Chondrocyte (in vitro differentiated cells): ENCODE measurements at regions not wholly inside any gene's neighbourhood (a gene's known extent, or its start where the extent isn't known, plus 50 kb on each side); places are given as distances from the start of the nearest gene placed in this dataset.
"Not testable (repeated sequence)": the region's sequence is repeated elsewhere in the genome, so short reads cannot be mapped to it uniquely, and the experiment has no call there.

Experiments
- DNase-seq: peaks from one replicate; pipeline ENCODE4 v3.0.0; 2021; ENCODE audit warnings: mixed read lengths, low spot score
- H3K27ac Mint-ChIP-seq: one replicate; pipeline ENCODE4 v1.8.0; 2021; ENCODE audit warnings: mild to moderate bottlenecking, moderate library complexity, mixed read lengths; ENCODE audit not compliant: unreplicated experiment
- H3K27me3 Mint-ChIP-seq: 2 replicates; pipeline ENCODE4 v1.8.0; 2021; ENCODE audit warnings: low read depth, mixed read lengths
- H3K36me3 Mint-ChIP-seq: 2 replicates; pipeline ENCODE4 v1.8.0; 2021; ENCODE audit warnings: low read depth, mixed read lengths
- H3K4me1 Mint-ChIP-seq: 2 replicates; pipeline ENCODE4 v1.8.0; 2021; ENCODE audit warnings: low read depth, mild to moderate bottlenecking, mixed read lengths
- H3K4me3 Mint-ChIP-seq: one replicate; pipeline ENCODE4 v1.8.0; 2021; ENCODE audit warnings: mild to moderate bottlenecking, moderate library complexity, mixed read lengths; ENCODE audit not compliant: unreplicated experiment
- H3K9me3 Mint-ChIP-seq: 2 replicates; pipeline ENCODE4 v1.8.0; 2021; ENCODE audit warnings: low read depth, mixed read lengths
- TF ChIP-seq, protein P1 (sequence below): fragments of 200-600 bp; sonication (generic); IDR thresholded peaks from 2 replicates; pipeline ENCODE4 v1.5.0; 2021; ENCODE audit warnings: antibody characterized with exemption, mild to moderate bottlenecking, moderate library complexity

GRCh38 chr3:163717377-163717776 lies 1360.9 kb downstream of the SI start:
- Mint-ChIP-seq H3K4me3 (no peak overlapping the region), H3K27me3 (no peaks in the 10 kb centered on the region), H3K9me3 (peaks cover 5% of the 10 kb centered on the region), H3K27ac (no peak overlapping the region), H3K36me3 (no peaks in the 10 kb centered on the region), H3K4me1 (no peaks in the 10 kb centered on the region)
- TF ChIP-seq, protein P1, sequence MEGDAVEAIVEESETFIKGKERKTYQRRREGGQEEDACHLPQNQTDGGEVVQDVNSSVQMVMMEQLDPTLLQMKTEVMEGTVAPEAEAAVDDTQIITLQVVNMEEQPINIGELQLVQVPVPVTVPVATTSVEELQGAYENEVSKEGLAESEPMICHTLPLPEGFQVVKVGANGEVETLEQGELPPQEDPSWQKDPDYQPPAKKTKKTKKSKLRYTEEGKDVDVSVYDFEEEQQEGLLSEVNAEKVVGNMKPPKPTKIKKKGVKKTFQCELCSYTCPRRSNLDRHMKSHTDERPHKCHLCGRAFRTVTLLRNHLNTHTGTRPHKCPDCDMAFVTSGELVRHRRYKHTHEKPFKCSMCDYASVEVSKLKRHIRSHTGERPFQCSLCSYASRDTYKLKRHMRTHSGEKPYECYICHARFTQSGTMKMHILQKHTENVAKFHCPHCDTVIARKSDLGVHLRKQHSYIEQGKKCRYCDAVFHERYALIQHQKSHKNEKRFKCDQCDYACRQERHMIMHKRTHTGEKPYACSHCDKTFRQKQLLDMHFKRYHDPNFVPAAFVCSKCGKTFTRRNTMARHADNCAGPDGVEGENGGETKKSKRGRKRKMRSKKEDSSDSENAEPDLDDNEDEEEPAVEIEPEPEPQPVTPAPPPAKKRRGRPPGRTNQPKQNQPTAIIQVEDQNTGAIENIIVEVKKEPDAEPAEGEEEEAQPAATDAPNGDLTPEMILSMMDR = no peak
- no peak for DNase-seq

- TF ChIP-seq, protein P1 = no peak
- no peak overlapping the region for H3K4me3 Mint-ChIP-seq
- no peaks in the 10 kb centered on the region for H3K27me3 Mint-ChIP-seq
- no peaks in the 10 kb centered on the region for H3K4me1 Mint-ChIP-seq
- no peak for DNase-seq
- H3K36me3 Mint-ChIP-seq = no peaks in the 10 kb centered on the region
- H3K27ac Mint-ChIP-seq = no peak overlapping the region
- H3K9me3 Mint-ChIP-seq = no peaks in the 10 kb centered on the region
Observed at GRCh38 chr3:163708428-163708827, 1369.9 kb downstream of the SI start.

DNA sequence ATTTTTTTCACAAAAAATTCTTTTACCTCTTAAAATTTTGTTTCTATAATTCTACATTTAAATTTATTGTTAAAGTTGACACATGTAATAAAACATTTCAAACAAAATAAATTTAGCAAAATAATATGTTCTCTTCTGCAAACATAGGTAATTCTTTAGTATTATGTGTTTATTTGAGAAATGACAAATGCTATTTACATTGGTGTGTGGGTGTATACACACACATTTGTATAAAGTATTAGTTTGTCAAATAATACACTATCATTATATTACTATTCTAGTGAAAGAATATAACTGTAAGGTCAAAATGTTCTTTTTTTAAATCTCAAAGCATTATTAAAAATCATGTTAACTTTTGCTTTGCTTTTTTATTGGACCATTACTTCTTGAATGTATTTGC lies 1370.6 kb downstream of the SI start:
- H3K36me3 Mint-ChIP-seq = no peaks in the 10 kb centered on the region
- no peak overlapping the region for H3K4me3 Mint-ChIP-seq

GRCh38 chr3:163698221-163698620 lies 1380.1 kb downstream of the SI start:
- DNase-seq, H3K36me3 Mint-ChIP-seq, H3K4me3 Mint-ChIP-seq: not testable (repeated sequence)

More for the DNA sequence above, 1370.6 kb downstream of the SI start:
- no peak for DNase-seq
- no peaks in the 10 kb centered on the region for H3K27me3 Mint-ChIP-seq
- H3K27ac Mint-ChIP-seq = no peak overlapping the region
- no peaks in the 10 kb centered on the region for H3K9me3 Mint-ChIP-seq
- H3K4me1 Mint-ChIP-seq = no peaks in the 10 kb centered on the region
- TF ChIP-seq, protein P1 = no peak

GRCh38 chr3:163692494-163692893 lies 1385.8 kb downstream of the SI start:
- H3K9me3 Mint-ChIP-seq = peaks cover 20% of the 10 kb centered on the region

More at GRCh38 chr3:163698221-163698620, 1380.1 kb downstream of the SI start:
- H3K27ac Mint-ChIP-seq, H3K27me3 Mint-ChIP-seq, H3K9me3 Mint-ChIP-seq, H3K4me1 Mint-ChIP-seq: not testable (repeated sequence)

DNA sequence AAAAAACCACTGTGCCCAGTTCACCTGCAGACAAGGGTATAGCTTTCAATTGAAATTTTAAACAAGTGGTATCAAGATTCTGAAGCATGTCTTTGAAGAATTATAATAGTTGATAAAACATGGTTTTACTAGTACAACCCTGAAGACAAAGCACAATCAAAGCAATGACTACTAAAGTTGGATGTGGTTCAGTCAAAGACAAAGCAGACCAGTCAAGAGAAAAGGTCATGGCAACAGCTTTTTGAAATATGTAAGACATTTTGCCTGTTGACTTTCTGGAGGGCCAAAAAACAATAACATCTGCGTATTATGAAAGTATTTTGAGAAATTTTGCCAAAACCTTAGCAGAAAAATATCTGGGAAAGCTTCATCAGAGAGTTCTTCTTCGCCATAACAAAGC lies 1393.6 kb downstream of the SI start:
- peaks cover 11% of the 10 kb centered on the region for H3K9me3 Mint-ChIP-seq
- TF ChIP-seq, protein P1 = no peak

More at GRCh38 chr3:163692494-163692893, 1385.8 kb downstream of the SI start:
- Mint-ChIP-seq H3K4me3 (no peak overlapping the region), H3K4me1 (no peaks in the 10 kb centered on the region), H3K27ac (no peak overlapping the region), H3K27me3 (no peaks in the 10 kb centered on the region), H3K36me3 (peaks cover 6% of the 10 kb centered on the region)
- TF ChIP-seq, protein P1 = no peak
- no peak for DNase-seq

More for the DNA sequence above, 1393.6 kb downstream of the SI start:
- no peak for DNase-seq
- Mint-ChIP-seq H3K27ac (no peak overlapping the region), H3K27me3 (no peaks in the 10 kb centered on the region), H3K4me1 (no peaks in the 10 kb centered on the region), H3K36me3 (peaks cover 2% of the 10 kb centered on the region), H3K4me3 (no peak overlapping the region)
